ENCODE measurements at regions not wholly inside any gene's neighbourhood (a gene's known extent, or its start where the extent isn't known, plus 50 kb on each side); places are given as distances from the start of the nearest gene placed in this dataset.

- no peak overlapping the region for H2AFZ ChIP-seq (ENCODE audit: low read depth, low read length)
- no peak overlapping the region for H3K9ac ChIP-seq (ENCODE audit: insufficient read depth in 1 of 2, low read depth in 2 of 2, low read length in 2 of 2)
- 0% methylated on average over 1 of the region's 1 CpG for WGBS (ENCODE audit: insufficient coverage, low coverage, missing lambda C conversion rate)
- no peaks in the 10 kb centered on the region for H3K79me2 ChIP-seq (ENCODE audit: control insufficient read depth, insufficient read depth, low read length)
- no TSS peak for BruUV-seq (replicated peaks)
- H3K9me3 ChIP-seq (replicated peaks; ENCODE audit: control insufficient read depth, insufficient read depth, low read depth, low read length): no peaks in the 10 kb centered on the region
- intact Hi-C loops (cut with micrococcal nuclease) (no loop called here), in situ Hi-C loops (cut with MboI) (loop anchor here (10.0 kb wide), 1 partner anchor 425 kb away; no protein-coding TSS in a partner anchor)
- ChIA-PET POLR2A (no interaction called here), CTCF (ENCODE audit: low intra/inter-chr PET ratio) (no interaction called here)
- H3K36me3 ChIP-seq (ENCODE audit: control insufficient read depth, insufficient read depth, low read length): no peaks in the 10 kb centered on the region
- no peak for TF ChIP-seq NFIX (CRISPR knock-in tag; IDR thresholded peaks at IDR 0.05; ENCODE audit: low read depth)
- TF ChIP-seq YY1 (IDR thresholded peaks at IDR 0.05; ENCODE audit: borderline replicate concordance in 1 of 3, control insufficient read depth in 1 of 3, extremely low read depth in 1 of 3, insufficient read depth in 3 of 3, insufficient read length in 1 of 3, insufficient replicate concordance in 2 of 3, low read depth in 1 of 3, low read length in 2 of 3): no peak
- no peak for TF ChIP-seq HLTF (IDR thresholded peaks at IDR 0.05)
- TF ChIP-seq, protein P1, sequence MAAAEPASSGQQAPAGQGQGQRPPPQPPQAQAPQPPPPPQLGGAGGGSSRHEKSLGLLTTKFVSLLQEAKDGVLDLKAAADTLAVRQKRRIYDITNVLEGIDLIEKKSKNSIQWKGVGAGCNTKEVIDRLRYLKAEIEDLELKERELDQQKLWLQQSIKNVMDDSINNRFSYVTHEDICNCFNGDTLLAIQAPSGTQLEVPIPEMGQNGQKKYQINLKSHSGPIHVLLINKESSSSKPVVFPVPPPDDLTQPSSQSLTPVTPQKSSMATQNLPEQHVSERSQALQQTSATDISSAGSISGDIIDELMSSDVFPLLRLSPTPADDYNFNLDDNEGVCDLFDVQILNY (CRISPR knock-in tag; IDR thresholded peaks at IDR 0.05): no peak
- no peak for TF ChIP-seq JUN (IDR thresholded peaks at IDR 0.05; ENCODE audit: borderline replicate concordance, low read depth, low read length)
- no peak for TF ChIP-seq JUN (CRISPR knock-in tag; IDR thresholded peaks at IDR 0.05; ENCODE audit: borderline replicate concordance)
- TF ChIP-seq, protein P2, sequence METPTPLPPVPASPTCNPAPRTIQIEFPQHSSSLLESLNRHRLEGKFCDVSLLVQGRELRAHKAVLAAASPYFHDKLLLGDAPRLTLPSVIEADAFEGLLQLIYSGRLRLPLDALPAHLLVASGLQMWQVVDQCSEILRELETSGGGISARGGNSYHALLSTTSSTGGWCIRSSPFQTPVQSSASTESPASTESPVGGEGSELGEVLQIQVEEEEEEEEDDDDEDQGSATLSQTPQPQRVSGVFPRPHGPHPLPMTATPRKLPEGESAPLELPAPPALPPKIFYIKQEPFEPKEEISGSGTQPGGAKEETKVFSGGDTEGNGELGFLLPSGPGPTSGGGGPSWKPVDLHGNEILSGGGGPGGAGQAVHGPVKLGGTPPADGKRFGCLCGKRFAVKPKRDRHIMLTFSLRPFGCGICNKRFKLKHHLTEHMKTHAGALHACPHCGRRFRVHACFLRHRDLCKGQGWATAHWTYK (CRISPR knock-in tag; IDR thresholded peaks at IDR 0.05): no peak
- no peak for TF ChIP-seq SP1 (CRISPR knock-in tag; IDR thresholded peaks at IDR 0.05)
- TF ChIP-seq ZNF740 (CRISPR knock-in tag; IDR thresholded peaks at IDR 0.05): no peak
- no peak for TF ChIP-seq ZNF740 (tag; IDR thresholded peaks at IDR 0.05)
- H3K9me1 ChIP-seq (ENCODE audit: control insufficient read depth, insufficient read depth, low read length): no peaks in the 10 kb centered on the region
- peaks cover 0 to 5% of the 10 kb centered on the region in 2 experiments; a peak in 1 of 5 replicates for H3K27me3 ChIP-seq (ENCODE audit: control insufficient read depth in 2 of 2, insufficient read depth in 2 of 2, low read length in 2 of 2)
- FAIRE-seq: no peak
- H3K4me2 ChIP-seq (ENCODE audit: insufficient read depth, low read length): no peak overlapping the region
- no peaks in the 10 kb centered on the region for H3K4me1 ChIP-seq (replicated peaks in 1 of 2; ENCODE audit: control insufficient read depth in 2 of 2, insufficient read depth in 2 of 2, low read length in 2 of 2)
- no peak for ATAC-seq
- no peak for DNase-seq (ENCODE audit: extremely low read depth in 1 of 4, low spot score in 3 of 4)
- H3K4me3 ChIP-seq: no peak overlapping the region
- H3K27ac ChIP-seq (ENCODE audit: extremely low read depth, low read depth, low read length): no peak overlapping the region
- H4K20me1 ChIP-seq (replicated peaks; ENCODE audit: control insufficient read depth, insufficient read depth, low read length): no peaks in the 10 kb centered on the region
These were observed 64.5 kb downstream of the COPS8 start for GRCh38 chr2:237150186-237150585.
